ENCODE measurements at regions not wholly inside any gene's neighbourhood (a gene's known extent, or its start where the extent isn't known, plus 50 kb on each side); places are given as distances from the start of the nearest gene placed in this dataset.

DNA sequence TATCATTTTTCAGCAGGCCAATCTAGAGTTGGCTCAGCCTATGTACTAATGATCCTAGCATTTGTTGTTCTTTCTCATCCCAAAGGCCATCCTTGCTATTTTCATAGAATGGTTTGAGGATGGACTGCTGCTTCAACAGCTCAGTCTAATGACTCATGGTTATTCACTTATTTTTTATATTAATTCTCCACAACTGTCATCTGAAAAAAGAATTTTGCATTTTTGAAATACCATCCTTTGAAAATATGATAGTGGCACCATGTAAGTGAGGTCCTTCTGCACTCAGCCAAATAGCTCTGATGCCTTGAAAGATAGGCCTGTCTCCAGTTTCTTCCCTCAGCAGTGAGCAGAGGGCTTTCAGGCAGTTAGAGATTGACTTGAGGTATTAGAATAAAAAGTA, 377.5 kb downstream of the LMO4 start:
- Mint-ChIP-seq H3K4me3 (ENCODE audit: unreplicated experiment) (no peak overlapping the region), H3K36me3 (ENCODE audit: low read depth, unreplicated experiment) (no peaks in the 10 kb centered on the region), H3K4me1 (ENCODE audit: low read depth, unreplicated experiment) (no peaks in the 10 kb centered on the region), H3K9me3 (ENCODE audit: unreplicated experiment) (no peaks in the 10 kb centered on the region), H3K27me3 (ENCODE audit: low read depth, unreplicated experiment) (no peaks in the 10 kb centered on the region), H3K27ac (ENCODE audit: unreplicated experiment) (no peak overlapping the region)
- Histone ChIP-seq H3K36me3 (ENCODE audit: insufficient read depth, low read length) (no peaks in the 10 kb centered on the region), H3K27me3 (ENCODE audit: insufficient read depth, low read length) (no peaks in the 10 kb centered on the region), H3K4me3 (ENCODE audit: insufficient read depth, low read depth, low read length) (no peak overlapping the region), H2AFZ (ENCODE audit: low read depth, low read length) (no peak overlapping the region), H3K79me2 (ENCODE audit: insufficient read depth, low read length) (no peaks in the 10 kb centered on the region), H3K4me2 (ENCODE audit: low read length) (no peak overlapping the region), H3K4me1 (ENCODE audit: insufficient read depth, low read length) (no peaks in the 10 kb centered on the region), H3K9ac (ENCODE audit: low read length) (no peak overlapping the region), H3K9me3 (ENCODE audit: insufficient read depth, low read depth, low read length) (no peaks in the 10 kb centered on the region), H4K20me1 (ENCODE audit: insufficient read depth, low read length) (no peaks in the 10 kb centered on the region), H3K27ac (ENCODE audit: low read depth, low read length) (no peak overlapping the region)
- TF ChIP-seq EZH2 (IDR thresholded peaks at IDR 0.05; ENCODE audit: insufficient read depth, low read length), result no peak
- TF ChIP-seq, protein P1, sequence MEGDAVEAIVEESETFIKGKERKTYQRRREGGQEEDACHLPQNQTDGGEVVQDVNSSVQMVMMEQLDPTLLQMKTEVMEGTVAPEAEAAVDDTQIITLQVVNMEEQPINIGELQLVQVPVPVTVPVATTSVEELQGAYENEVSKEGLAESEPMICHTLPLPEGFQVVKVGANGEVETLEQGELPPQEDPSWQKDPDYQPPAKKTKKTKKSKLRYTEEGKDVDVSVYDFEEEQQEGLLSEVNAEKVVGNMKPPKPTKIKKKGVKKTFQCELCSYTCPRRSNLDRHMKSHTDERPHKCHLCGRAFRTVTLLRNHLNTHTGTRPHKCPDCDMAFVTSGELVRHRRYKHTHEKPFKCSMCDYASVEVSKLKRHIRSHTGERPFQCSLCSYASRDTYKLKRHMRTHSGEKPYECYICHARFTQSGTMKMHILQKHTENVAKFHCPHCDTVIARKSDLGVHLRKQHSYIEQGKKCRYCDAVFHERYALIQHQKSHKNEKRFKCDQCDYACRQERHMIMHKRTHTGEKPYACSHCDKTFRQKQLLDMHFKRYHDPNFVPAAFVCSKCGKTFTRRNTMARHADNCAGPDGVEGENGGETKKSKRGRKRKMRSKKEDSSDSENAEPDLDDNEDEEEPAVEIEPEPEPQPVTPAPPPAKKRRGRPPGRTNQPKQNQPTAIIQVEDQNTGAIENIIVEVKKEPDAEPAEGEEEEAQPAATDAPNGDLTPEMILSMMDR (IDR thresholded peaks at IDR 0.05; ENCODE audit: insufficient read depth, low read depth, low read length), result no peak
- FAIRE-seq, result no peak
- DNase-seq (ENCODE audit: low read depth), result peak; percentile 49

DNA sequence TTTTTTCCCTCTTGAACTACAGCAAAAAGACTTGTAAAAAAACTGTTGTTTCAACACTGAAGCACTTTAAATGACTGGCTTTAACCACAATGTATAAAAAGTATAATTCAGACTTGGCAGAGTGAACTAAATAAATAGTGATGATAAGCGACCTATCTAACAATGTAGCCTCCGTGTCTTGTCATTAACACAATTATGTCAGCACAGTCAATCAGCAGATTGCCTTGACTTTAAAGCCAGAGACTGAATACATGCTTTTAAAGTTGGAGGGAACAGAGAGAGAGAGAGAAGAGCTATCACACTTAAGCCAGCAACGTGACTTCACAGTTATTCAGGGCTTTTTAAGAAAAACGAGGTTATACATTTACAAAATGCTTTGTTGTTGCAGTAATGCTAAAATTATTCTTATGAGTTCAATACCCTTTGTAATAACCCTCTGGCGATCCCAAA, 378.1 kb downstream of the LMO4 start:
- no peak overlapping the region for H2AFZ ChIP-seq (ENCODE audit: low read depth, low read length)
- no peak overlapping the region for H3K4me3 Mint-ChIP-seq (ENCODE audit: unreplicated experiment)
- FAIRE-seq (no peak), DNase-seq (ENCODE audit: low read depth) (peak; percentile 60)
- no peaks in the 10 kb centered on the region for H3K9me3 Mint-ChIP-seq (ENCODE audit: unreplicated experiment)
- no peaks in the 10 kb centered on the region for H4K20me1 ChIP-seq (ENCODE audit: insufficient read depth, low read length)
- no peak overlapping the region for H3K9ac ChIP-seq (ENCODE audit: low read length)
- no peak overlapping the region for H3K27ac ChIP-seq (ENCODE audit: low read depth, low read length)
- H3K9me3 ChIP-seq (ENCODE audit: insufficient read depth, low read depth, low read length), result no peaks in the 10 kb centered on the region
- no peaks in the 10 kb centered on the region for H3K27me3 Mint-ChIP-seq (ENCODE audit: low read depth, unreplicated experiment)
- no peaks in the 10 kb centered on the region for H3K4me1 ChIP-seq (ENCODE audit: insufficient read depth, low read length)
- H3K4me1 Mint-ChIP-seq (ENCODE audit: low read depth, unreplicated experiment), result no peaks in the 10 kb centered on the region
- no peaks in the 10 kb centered on the region for H3K27me3 ChIP-seq (ENCODE audit: insufficient read depth, low read length)
- H3K36me3 ChIP-seq (ENCODE audit: insufficient read depth, low read length), result no peaks in the 10 kb centered on the region
- TF ChIP-seq, protein P1 (IDR thresholded peaks at IDR 0.05; ENCODE audit: insufficient read depth, low read depth, low read length), result no peak
- no peak for TF ChIP-seq EZH2 (IDR thresholded peaks at IDR 0.05; ENCODE audit: insufficient read depth, low read length)
- no peak overlapping the region for H3K4me3 ChIP-seq (ENCODE audit: insufficient read depth, low read depth, low read length)
- H3K27ac Mint-ChIP-seq (ENCODE audit: unreplicated experiment), result no peak overlapping the region
- H3K4me2 ChIP-seq (ENCODE audit: low read length), result no peak overlapping the region
- no peaks in the 10 kb centered on the region for H3K36me3 Mint-ChIP-seq (ENCODE audit: low read depth, unreplicated experiment)
- no peaks in the 10 kb centered on the region for H3K79me2 ChIP-seq (ENCODE audit: insufficient read depth, low read length)

DNA sequence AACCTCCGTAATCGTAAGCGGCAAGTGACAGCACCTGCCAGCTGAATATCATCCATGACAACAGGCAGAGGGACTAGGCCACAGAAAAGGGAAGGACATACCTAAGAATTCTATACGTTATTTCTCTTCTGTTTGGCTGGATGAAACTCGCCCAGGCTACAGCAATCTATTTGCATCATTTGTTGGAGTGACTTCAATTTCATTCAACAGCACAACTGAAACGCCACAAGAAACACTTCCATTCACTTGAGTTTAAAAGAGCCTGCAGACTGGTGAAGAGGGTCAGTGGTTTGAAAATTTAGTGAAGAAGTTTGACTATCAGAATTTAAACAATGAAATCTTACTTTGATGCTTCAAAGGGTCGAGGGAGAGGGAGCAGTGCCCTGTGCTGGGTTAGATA, 378.7 kb downstream of the LMO4 start:
- DNase-seq (ENCODE audit: low read depth) (no peak), FAIRE-seq (no peak)
- Mint-ChIP-seq H3K27ac (ENCODE audit: unreplicated experiment) (no peak overlapping the region), H3K4me3 (ENCODE audit: unreplicated experiment) (no peak overlapping the region), H3K9me3 (ENCODE audit: unreplicated experiment) (no peaks in the 10 kb centered on the region), H3K27me3 (ENCODE audit: low read depth, unreplicated experiment) (no peaks in the 10 kb centered on the region), H3K36me3 (ENCODE audit: low read depth, unreplicated experiment) (no peaks in the 10 kb centered on the region), H3K4me1 (ENCODE audit: low read depth, unreplicated experiment) (no peaks in the 10 kb centered on the region)
- Histone ChIP-seq H3K36me3 (ENCODE audit: insufficient read depth, low read length) (no peaks in the 10 kb centered on the region), H3K4me2 (ENCODE audit: low read length) (no peak overlapping the region), H3K27me3 (ENCODE audit: insufficient read depth, low read length) (no peaks in the 10 kb centered on the region), H4K20me1 (ENCODE audit: insufficient read depth, low read length) (no peaks in the 10 kb centered on the region), H3K27ac (ENCODE audit: low read depth, low read length) (no peak overlapping the region), H3K79me2 (ENCODE audit: insufficient read depth, low read length) (no peaks in the 10 kb centered on the region), H3K9me3 (ENCODE audit: insufficient read depth, low read depth, low read length) (no peaks in the 10 kb centered on the region), H2AFZ (ENCODE audit: low read depth, low read length) (no peak overlapping the region), H3K9ac (ENCODE audit: low read length) (no peak overlapping the region), H3K4me1 (ENCODE audit: insufficient read depth, low read length) (no peaks in the 10 kb centered on the region), H3K4me3 (ENCODE audit: insufficient read depth, low read depth, low read length) (no peak overlapping the region)
- TF ChIP-seq, protein P1 (IDR thresholded peaks at IDR 0.05; ENCODE audit: insufficient read depth, low read depth, low read length), result no peak
- TF ChIP-seq EZH2 (IDR thresholded peaks at IDR 0.05; ENCODE audit: insufficient read depth, low read length), result no peak
